GM23338 (cell line): ENCODE measurements at regions not wholly inside any gene's neighbourhood (a gene's known extent, or its start where the extent isn't known, plus 50 kb on each side); places are given as distances from the start of the nearest gene placed in this dataset.

Source experiments
- ATAC-seq: fragments of 200-7000 bp; cut with Tn5 transposase; 3 replicates; pipeline ENCODE4 v1.9.1; 2020
- DNase-seq: peaks from one replicate; pipeline ENCODE4 v3.0.0-alpha.2; 2015; ENCODE audit warnings: low spot score
- H2AFZ ChIP-seq: fragments of 200-600 bp; sonication (generic); 2 replicates; pipeline ENCODE4 v1.8.0; 2016; ENCODE audit warnings: antibody characterized with exemption, mild to moderate bottlenecking, moderate library complexity
- H3F3A ChIP-seq: fragments of 200-600 bp; sonication (generic); replicated peaks from 2 replicates; pipeline ENCODE4 v1.8.0; 2017; ENCODE audit warnings: antibody characterized with exemption, mixed run types, low read depth
- H3K27ac ChIP-seq: fragments of 200-600 bp; sonication (generic); 2 replicates; pipeline ENCODE4 v1.6.1; 2016; ENCODE audit warnings: low read depth
- H3K27me3 ChIP-seq: fragments of 200-600 bp; sonication (generic); 2 replicates; pipeline ENCODE4 v1.8.0; 2016; ENCODE audit warnings: mild to moderate bottlenecking, mixed run types, moderate library complexity; ENCODE audit not compliant: insufficient read depth
- H3K36me3 ChIP-seq: fragments of 200-600 bp; sonication (generic); 2 replicates; pipeline ENCODE4 v1.8.0; 2016; ENCODE audit warnings: mild to moderate bottlenecking; ENCODE audit not compliant: insufficient read depth
- H3K4me1 ChIP-seq: fragments of 200-600 bp; sonication (generic); 2 replicates; pipeline ENCODE4 v1.8.0; 2016; ENCODE audit warnings: mild to moderate bottlenecking, moderate library complexity; ENCODE audit not compliant: insufficient read depth
- H3K4me2 ChIP-seq: fragments of 200-600 bp; sonication (generic); 2 replicates; pipeline ENCODE4 v1.7.1; 2017; ENCODE audit warnings: mixed run types
- H3K4me3 ChIP-seq: fragments of 200-600 bp; sonication (generic); 2 replicates; pipeline ENCODE4 v1.6.1; 2016; ENCODE audit warnings: mixed run types
- H3K79me2 ChIP-seq: fragments of 200-600 bp; sonication (generic); replicated peaks from 2 replicates; pipeline ENCODE4 v1.8.0; 2017; ENCODE audit warnings: mild to moderate bottlenecking; ENCODE audit not compliant: insufficient read depth
- H3K9me2 ChIP-seq: fragments of 200-600 bp; sonication (generic); 2 replicates; pipeline ENCODE4 v1.8.0; 2017; ENCODE audit not compliant: insufficient read depth
- H4K20me1 ChIP-seq: fragments of 200-600 bp; sonication (generic); replicated peaks from 2 replicates; pipeline ENCODE4 v1.8.0; 2017; ENCODE audit warnings: mild to moderate bottlenecking; ENCODE audit not compliant: insufficient read depth
- H3K27ac Mint-ChIP-seq: 2 replicates; pipeline ENCODE4 v1.8.0; 2020; ENCODE audit warnings: inconsistent platforms, mild to moderate bottlenecking, moderate library complexity, mixed read lengths
- H3K27me3 Mint-ChIP-seq: 3 replicates; pipeline ENCODE4 v1.8.0; 2022; ENCODE audit warnings: low read depth, mild to moderate bottlenecking, moderate library complexity, mixed read lengths, inconsistent platforms; ENCODE audit not compliant: insufficient read depth, poor library complexity
- H3K36me3 Mint-ChIP-seq: 3 replicates; pipeline ENCODE4 v1.8.0; 2021; ENCODE audit warnings: low read depth, mild to moderate bottlenecking, inconsistent platforms, moderate library complexity, mixed read lengths
- H3K4me1 Mint-ChIP-seq: 3 replicates; pipeline ENCODE4 v1.8.0; 2020; ENCODE audit warnings: mild to moderate bottlenecking, inconsistent platforms, mixed read lengths
- H3K4me3 Mint-ChIP-seq: 3 replicates; pipeline ENCODE4 v1.8.0; 2021; ENCODE audit warnings: moderate library complexity, mild to moderate bottlenecking, inconsistent platforms, mixed read lengths
- H3K9me3 Mint-ChIP-seq: 3 replicates; pipeline ENCODE4 v1.8.0; 2020; ENCODE audit warnings: moderate library complexity, mild to moderate bottlenecking, inconsistent platforms, mixed read lengths
- CREB1 ChIP-seq: fragments of 250-450 bp; sonication (Bioruptor Pico); IDR thresholded peaks from 2 replicates; pipeline ENCODE4 v1.5.0; 2020; ENCODE audit warnings: low read depth, mild to moderate bottlenecking, moderate library complexity
- CTCF ChIP-seq, 2 experiments: fragments of 200-600 bp in 1 of 2; sonication (generic) in 1 of 2; conservative IDR thresholded peaks; 2 replicates each; pipeline versions ENCODE4 v1.5.1 to v1.6.1; 2016 to 2017; ENCODE audit warnings: antibody characterized with exemption in 2 of 2, low read depth in 2 of 2, mild to moderate bottlenecking in 2 of 2, moderate library complexity in 1 of 2
- EZH2 ChIP-seq: fragments of 200-600 bp; sonication (generic); IDR thresholded peaks from one replicate; pipeline ENCODE4 v1.8.0; 2017; ENCODE audit warnings: antibody characterized with exemption, mild to moderate bottlenecking, low read depth; ENCODE audit not compliant: unreplicated experiment
- EZH2phosphoT487 ChIP-seq: fragments of 200-600 bp; sonication (generic); IDR thresholded peaks from one replicate; pipeline ENCODE4 v1.8.1; 2018; ENCODE audit warnings: antibody characterized with exemption; ENCODE audit not compliant: unreplicated experiment
- JUNB ChIP-seq: IDR thresholded peaks from one replicate; pipeline ENCODE4 v1.6.1; 2016; ENCODE audit warnings: antibody characterized with exemption; ENCODE audit not compliant: unreplicated experiment
- NANOG ChIP-seq: IDR thresholded peaks from 2 replicates; pipeline ENCODE4 v1.6.1; 2016; ENCODE audit warnings: antibody characterized with exemption, borderline replicate concordance
- POLR2AphosphoS5 ChIP-seq: IDR thresholded peaks from 2 replicates; pipeline ENCODE4 v1.6.1; 2016; ENCODE audit warnings: antibody characterized with exemption, low read depth
- STAT1 ChIP-seq: IDR thresholded peaks from one replicate; pipeline ENCODE4 v1.6.1; 2016; ENCODE audit warnings: antibody characterized with exemption; ENCODE audit not compliant: unreplicated experiment
- ZNF331 ChIP-seq: fragments of 250-450 bp; sonication (Bioruptor Pico); IDR thresholded peaks from 2 replicates; pipeline ENCODE4 v1.5.0; 2020; ENCODE audit warnings: low read depth, mild to moderate bottlenecking, moderate library complexity
- ZNF462 ChIP-seq: fragments of 250-450 bp; sonication (Bioruptor Pico); IDR thresholded peaks from 2 replicates; pipeline ENCODE4 v1.5.0; 2020; ENCODE audit warnings: mild to moderate bottlenecking, moderate library complexity

- H3K27ac Mint-ChIP-seq = no peak overlapping the region
These were observed 403.8 kb upstream of the HS6ST1 start for GRCh38 chr2:128722489-128722888.

More at GRCh38 chr2:128722489-128722888, 403.8 kb upstream of the HS6ST1 start:
- Histone ChIP-seq H3K4me1 (no peaks in the 10 kb centered on the region), H3K4me3 (no peak overlapping the region), H3K9me2 (no peaks in the 10 kb centered on the region), H3F3A (no peaks in the 10 kb centered on the region), H3K4me2 (no peak overlapping the region), H3K27me3 (no peaks in the 10 kb centered on the region), H4K20me1 (no peaks in the 10 kb centered on the region), H3K27ac (no peak overlapping the region), H3K79me2 (no peaks in the 10 kb centered on the region), H2AFZ (no peak overlapping the region), H3K36me3 (no peaks in the 10 kb centered on the region)
- Mint-ChIP-seq H3K27me3 (no peaks in the 10 kb centered on the region), H3K36me3 (no peaks in the 10 kb centered on the region), H3K4me3 (no peak overlapping the region), H3K4me1 (peaks cover 5% of the 10 kb centered on the region), H3K9me3 (0 out of 3 replicates have a peak, but pooled peaks cover 3% of the 10 kb centered on the region)
- no peak for TF ChIP-seq EZH2phosphoT487
- TF ChIP-seq EZH2 = no peak
- TF ChIP-seq JUNB = no peak
- TF ChIP-seq CTCF (conservative IDR thresholded peaks at IDR 0.05; ENCODE audit: low read depth in 2 of 2) = no peak
- TF ChIP-seq STAT1 = no peak
- TF ChIP-seq ZNF331 (CRISPR knock-in tag) = no peak
- TF ChIP-seq ZNF462 (CRISPR knock-in tag) = no peak
- no peak for TF ChIP-seq CREB1 (CRISPR knock-in tag)
- TF ChIP-seq POLR2AphosphoS5 = no peak
- TF ChIP-seq NANOG = no peak
- no peak for ATAC-seq
- no peak for DNase-seq
